Endothelial cell of umbilical vein (primary cell): ENCODE measurements at regions not wholly inside any gene's neighbourhood (a gene's known extent, or its start where the extent isn't known, plus 50 kb on each side); places are given as distances from the start of the nearest gene placed in this dataset.

Source experiments
- CTCF ChIP-seq, 2 donors: IDR thresholded peaks; 1 replicate in 1 of 2; 2 replicates in 1 of 2; pipeline ENCODE4 v1.5.1; 2011; ENCODE audit warnings: low read length in 2 of 2, mild to moderate bottlenecking in 2 of 2, moderate library complexity in 2 of 2, control low read depth in 1 of 2, inconsistent platforms in 1 of 2, low read depth in 1 of 2; ENCODE audit not compliant: insufficient read depth in 1 of 2; ENCODE audit errors: extremely low read depth in 1 of 2
- POLR2A ChIP-seq: IDR thresholded peaks from 2 replicates; pipeline ENCODE4 v1.6.1; 2012; ENCODE audit warnings: low read depth, mild to moderate bottlenecking, control low read depth, low read length

GRCh38 chr3:28868897-28869296 is 412.0 kb upstream of the RBMS3 start:
- TF ChIP-seq POLR2A (no peak), CTCF (IDR thresholded peaks at IDR 0.05; ENCODE audit: extremely low read depth in 1 of 2, insufficient read depth in 1 of 2, low read depth in 1 of 2, low read length in 2 of 2) (no peak)
